GDM1 (cell line): ENCODE measurements at regions not wholly inside any gene's neighbourhood (a gene's known extent, or its start where the extent isn't known, plus 50 kb on each side); places are given as distances from the start of the nearest gene placed in this dataset.

Source experiments
- DNase-seq: peaks from one replicate; lab custom pipeline; 2025; lab: John Stamatoyannopoulos, UW

GRCh38 chr2:42897358-42897757 lies 105.0 kb upstream of the HAAO start:
- DNase-seq = no peak

GRCh38 chr2:42895791-42896135 lies 103.4 kb upstream of the HAAO start:
- no peak for DNase-seq

DNA sequence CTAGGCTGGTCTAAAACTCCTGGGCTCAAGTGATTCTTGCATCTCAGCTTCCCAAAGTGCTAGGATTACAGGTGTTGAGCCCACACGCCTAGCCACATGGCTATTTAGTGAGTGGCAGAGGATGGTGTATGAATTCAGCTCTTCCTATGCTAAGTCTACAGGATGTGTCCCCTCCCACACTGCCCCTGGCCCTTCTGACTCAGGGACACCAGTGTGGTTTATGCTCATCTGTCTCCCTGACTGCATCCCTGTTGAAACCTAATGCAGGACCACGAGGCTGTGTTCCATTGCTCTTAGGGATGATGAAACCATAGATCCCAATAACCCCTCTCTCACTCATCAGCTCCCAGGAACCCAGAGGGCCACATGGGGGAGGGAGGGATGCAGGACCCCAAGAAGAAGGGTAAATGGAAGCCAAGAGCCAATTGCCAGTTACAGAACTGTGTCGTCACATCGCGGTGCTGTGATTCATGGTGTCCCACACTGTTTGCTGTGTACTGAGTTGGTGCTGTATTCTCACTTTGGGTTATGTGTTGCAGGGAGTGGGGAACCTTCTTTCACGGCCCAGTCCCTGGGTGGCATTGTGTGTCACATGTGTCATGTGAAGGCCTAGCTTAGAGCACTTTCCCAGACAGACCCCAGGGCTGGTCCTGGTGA lies 102.9 kb upstream of the HAAO start:
- no peak for DNase-seq

- DNase-seq = no peak
Observed at GRCh38 chr2:42893047-42893758, 100.8 kb upstream of the HAAO start.

DNA sequence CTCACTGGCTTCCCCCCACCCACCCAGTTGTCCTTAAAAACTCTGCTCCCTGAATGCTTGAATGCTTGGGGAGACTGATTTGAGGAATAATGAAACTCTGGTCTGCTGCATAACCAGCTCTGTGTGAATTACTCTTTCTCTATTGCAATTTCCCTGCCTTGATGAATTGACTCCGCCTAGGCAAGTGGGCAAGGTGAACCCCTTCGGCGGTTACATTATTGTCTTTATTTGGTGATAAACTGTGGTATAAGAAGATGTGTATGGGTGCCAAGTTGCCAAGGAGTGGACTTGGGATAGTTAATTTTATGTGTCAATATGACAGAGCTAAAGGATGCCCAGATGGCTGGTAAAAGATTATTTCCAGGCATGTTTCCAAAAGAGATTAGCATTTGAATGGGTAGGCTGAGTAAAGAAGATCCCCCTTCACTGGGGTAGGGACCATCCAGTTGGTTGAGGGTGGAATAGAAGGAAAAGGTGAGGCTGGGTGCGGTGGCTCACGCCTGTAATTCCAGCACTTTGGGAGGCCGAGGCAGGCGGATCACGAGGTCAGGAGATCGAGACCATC lies 98.5 kb upstream of the HAAO start:
- no peak for DNase-seq

DNA sequence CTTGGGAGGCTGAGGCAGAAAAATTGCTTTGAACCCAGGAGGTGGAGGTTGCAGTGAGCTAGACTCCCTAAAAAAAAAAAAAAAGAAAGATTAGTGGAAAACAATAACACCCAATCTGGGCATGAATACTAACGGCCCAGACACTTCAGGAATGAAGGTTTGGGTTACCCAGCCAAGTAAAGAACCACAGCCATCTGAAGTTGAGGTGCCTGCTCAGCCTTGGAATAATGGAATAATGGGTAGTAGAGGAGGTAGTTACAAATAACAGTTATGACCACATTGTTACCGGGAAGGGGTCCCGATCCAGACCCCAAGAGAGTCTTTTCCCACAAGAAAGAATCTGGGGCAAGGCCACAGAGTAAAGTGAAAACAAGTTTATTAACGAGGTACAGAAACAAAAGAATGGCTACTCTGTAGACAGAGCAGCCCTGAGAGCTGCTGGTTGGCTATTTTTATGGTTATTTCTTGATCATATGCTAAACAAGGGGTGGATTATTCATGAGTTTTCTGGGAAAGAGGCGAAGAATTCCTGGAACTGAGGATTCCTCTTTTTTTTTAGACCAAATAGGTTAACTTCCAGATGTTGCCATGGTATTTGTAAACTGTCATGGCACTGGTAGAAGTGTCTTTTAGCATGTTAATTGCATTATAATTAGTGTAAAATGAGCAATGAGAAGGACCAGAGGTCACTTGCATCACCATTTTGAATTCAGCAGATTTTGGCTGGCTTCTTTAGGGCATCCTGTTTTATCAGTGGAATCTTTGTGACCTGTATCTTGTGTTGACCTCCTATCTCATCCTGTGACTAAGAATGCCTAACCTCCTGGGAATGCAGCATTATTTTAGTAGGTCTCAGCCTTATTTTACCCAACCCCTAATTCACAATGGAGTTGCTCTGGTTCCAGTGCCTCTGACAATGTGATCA lies 96.2 kb upstream of the HAAO start:
- no peak for DNase-seq

- DNase-seq = no peak
Observed at GRCh38 chr2:42886921-42887320, 94.5 kb upstream of the HAAO start.

GRCh38 chr2:42882756-42883155 lies 90.4 kb upstream of the HAAO start:
- no peak for DNase-seq

DNA sequence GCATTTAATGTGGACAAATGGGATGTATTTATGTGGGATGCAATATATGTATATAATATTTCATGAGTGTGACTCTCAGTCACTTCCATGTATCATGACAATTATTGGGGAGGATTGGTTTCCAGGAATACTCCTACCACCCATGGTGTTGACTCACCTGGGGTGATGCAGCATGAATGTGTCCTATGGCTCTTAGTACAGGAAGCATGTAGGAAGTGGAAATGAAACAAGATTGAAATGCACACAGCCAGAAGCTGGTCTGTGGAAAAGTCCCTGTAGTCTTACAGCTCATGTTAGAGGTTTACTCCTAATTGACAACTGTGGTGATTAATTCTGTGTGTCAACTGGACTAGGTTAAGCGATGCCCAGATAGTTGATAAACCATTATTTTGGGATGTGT lies 89.3 kb upstream of the HAAO start:
- no peak for DNase-seq

GRCh38 chr2:42880738-42881690 lies 88.6 kb upstream of the HAAO start:
- DNase-seq = no peak

- no peak for DNase-seq
Observed at GRCh38 chr2:42879913-42880737, 87.7 kb upstream of the HAAO start.

GRCh38 chr2:42879121-42879705 lies 86.8 kb upstream of the HAAO start:
- DNase-seq = no peak

DNA sequence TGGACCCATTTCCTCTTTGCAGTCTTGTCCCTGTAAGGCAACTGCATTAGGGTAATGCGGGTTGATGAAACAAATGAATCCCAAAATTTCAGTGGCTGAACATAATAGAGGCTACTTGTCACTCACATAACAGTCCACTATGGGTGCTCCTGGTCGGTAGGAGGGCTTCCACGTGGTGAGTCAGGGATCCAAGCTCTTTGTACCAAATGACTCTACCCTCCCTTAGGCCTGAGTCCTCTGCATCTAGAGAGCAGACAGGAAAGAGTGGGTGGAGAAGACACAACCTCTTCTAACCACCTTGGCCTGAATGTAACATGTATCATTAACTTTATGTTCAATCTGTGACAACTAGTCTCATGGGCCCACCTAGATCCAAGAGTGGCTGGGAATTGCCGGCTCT lies 86.2 kb upstream of the HAAO start:
- DNase-seq = no peak

DNA sequence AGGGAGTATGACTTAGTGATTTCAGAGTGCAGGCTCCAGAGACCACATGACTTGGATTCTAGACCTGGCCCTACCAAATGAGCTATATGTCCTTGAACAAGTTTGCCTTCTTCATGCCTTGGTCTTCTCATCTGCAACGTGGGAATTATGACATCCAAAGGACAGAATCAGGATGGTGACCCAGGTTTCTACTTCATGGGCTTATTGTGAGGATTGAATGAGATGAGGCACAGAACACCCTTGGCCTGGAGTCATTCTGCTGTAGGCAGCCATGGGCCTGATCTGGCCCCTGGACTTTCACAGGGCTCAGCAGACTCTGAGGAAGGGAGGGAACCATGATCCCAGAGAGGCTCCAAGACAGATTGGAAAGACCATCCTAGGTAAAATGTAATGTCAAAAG lies 85.6 kb upstream of the HAAO start:
- DNase-seq = no peak

DNA sequence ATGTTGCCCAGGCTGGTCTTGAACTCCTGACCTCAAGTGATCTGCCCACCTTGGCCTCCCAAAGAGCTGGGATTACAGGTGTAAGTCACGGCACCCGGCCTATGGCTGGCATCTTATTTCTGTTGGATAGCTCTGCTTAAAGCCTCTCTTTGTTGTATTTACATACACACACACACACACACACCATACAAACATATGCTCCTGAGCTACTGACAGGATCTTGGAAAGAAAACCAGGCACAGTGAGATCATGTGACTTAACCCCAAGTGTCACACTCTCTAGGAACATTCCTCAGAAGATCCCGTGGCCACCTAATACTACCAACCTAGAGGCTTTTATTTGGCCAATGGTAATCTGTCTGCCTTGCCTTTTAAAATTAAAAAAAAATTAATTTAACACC lies 85.1 kb upstream of the HAAO start:
- DNase-seq = no peak

DNA sequence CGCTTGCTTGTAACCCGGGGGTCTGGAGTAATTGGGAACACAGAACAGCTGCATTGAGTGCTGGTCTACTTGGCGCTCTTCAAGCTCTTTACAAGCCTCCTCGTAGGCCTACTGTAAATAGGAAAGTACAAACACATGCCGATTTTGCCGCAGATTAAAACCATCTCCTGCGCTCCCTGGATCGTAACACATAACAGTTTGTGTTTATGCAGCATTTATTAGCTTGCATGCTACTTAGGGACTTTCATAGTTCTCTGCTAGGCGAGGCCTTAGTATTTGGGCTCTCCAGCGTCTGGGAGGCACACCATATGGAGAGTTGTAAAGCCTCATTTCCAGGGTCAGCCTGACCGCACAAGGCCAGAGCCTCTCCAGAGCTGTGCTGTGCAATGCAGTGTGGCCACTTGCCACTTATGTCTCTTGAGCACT lies 84.0 kb upstream of the HAAO start:
- DNase-seq = no peak

GRCh38 chr2:42875880-42876279 lies 83.5 kb upstream of the HAAO start:
- no peak for DNase-seq

DNA sequence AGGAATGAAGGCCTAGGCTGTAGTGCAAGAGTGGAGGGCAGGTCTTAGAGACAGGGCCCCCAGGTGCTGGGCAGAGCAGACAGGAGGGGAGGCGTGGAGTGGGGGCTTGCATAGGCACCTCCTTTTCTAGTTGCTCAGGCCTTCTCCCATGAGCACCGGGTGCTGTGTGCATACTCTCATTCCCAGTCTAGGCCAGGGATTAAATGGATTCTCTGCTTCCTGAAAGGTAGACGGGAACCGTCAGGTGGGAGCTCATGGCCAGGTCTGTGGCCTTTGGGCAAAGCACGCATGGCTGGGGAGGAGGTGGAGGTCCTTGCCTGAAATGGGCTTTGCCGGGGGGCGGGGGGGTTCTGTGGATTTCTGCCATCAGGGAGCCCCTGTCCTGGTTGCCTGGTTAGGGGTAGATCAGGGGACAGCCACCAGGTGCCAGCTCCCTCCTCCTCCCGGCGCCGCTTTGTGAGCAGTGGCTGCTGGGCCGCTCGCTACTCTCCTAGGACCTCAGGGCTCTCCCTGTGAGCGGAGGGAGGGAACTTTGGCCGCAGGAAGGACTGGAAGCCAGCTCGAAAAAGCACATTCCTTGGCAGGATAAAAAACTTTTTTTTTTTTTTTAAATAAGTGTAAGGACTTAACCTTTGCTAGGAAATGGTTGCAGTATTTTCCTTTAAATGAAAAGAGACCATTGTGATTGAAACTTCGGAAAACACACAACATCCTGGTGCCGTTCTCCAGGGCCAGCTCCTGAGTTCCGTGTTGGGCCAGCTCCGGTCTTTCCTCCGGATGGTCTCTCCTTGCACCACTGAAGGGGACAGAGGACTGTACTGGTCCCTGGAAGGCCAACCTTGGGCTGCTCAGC lies 82.8 kb upstream of the HAAO start:
- DNase-seq = no peak

DNA sequence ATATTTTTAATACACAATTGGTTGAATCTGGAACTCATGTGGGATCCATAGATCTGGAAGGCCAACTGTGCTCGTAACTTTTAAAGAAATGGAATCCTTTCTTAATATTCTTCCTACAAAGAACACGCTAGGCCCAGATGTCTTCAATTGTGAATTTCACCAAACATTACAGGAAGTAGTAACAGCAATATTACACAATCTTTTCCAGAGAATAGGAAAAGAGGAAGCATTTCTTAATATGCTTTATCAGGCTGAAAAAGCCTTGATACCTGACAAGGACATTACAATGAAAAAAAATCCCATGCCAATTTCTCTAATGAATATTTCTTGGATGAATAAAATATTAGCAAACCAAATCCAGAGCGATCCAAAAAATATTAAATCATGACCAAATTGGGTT lies 80.3 kb upstream of the HAAO start:
- DNase-seq = no peak
